Activated CD8-positive, alpha-beta T cell treated with anti-CD3 and anti-CD28 coated beads, Interleukin-2, amount 10 ng/mL, durations not matched to agents 7 days and 5 days (primary cell): ENCODE measurements at regions not wholly inside any gene's neighbourhood (a gene's known extent, or its start where the extent isn't known, plus 50 kb on each side); places are given as distances from the start of the nearest gene placed in this dataset.

Experiments used
- ATAC-seq: fragments of 150-1000 bp; cut with Tn5 transposase; one replicate; pipeline ENCODE4 v1.10.0; 2021; ENCODE audit warnings: moderate library complexity
- CTCF ChIA-PET: fragments of 350-600 bp; sonication (Branson Sonifier 250); formaldehyde crosslinking; loops from one replicate; lab custom pipeline; 2021; ENCODE audit warnings: antibody characterized with exemption; lab: Charles Lee
- POLR2A ChIA-PET: fragments of 350-600 bp; sonication (Branson Sonifier 250); formaldehyde crosslinking; loops from one replicate; lab custom pipeline; 2021; ENCODE audit warnings: antibody characterized with exemption; lab: Charles Lee
- DNase-seq: peaks from one replicate; pipeline ENCODE4 v3.0.0-alpha.2; 2020
- H3K27ac Mint-ChIP-seq: one replicate; pipeline ENCODE4 v1.8.0; 2021; ENCODE audit warnings: mild to moderate bottlenecking, mixed read lengths
- H3K27me3 Mint-ChIP-seq: one replicate; pipeline ENCODE4 v1.8.0; 2021; ENCODE audit warnings: low read depth, mixed read lengths
- H3K36me3 Mint-ChIP-seq: one replicate; pipeline ENCODE4 v1.8.0; 2021; ENCODE audit warnings: low read depth, mixed read lengths
- H3K4me1 Mint-ChIP-seq: one replicate; pipeline ENCODE4 v1.8.0; 2021; ENCODE audit warnings: low read depth, mixed read lengths
- H3K4me3 Mint-ChIP-seq: one replicate; pipeline ENCODE4 v1.8.0; 2021; ENCODE audit warnings: mild to moderate bottlenecking, mixed read lengths
- H3K9me3 Mint-ChIP-seq: one replicate; pipeline ENCODE4 v1.8.0; 2022; ENCODE audit warnings: mixed read lengths; ENCODE audit not compliant: insufficient read depth

- Mint-ChIP-seq H3K27me3 (peaks cover 12% of the 10 kb centered on the region), H3K9me3 (no peaks in the 10 kb centered on the region), H3K27ac (no peak overlapping the region), H3K4me1 (peaks cover 2% of the 10 kb centered on the region), H3K36me3 (no peaks in the 10 kb centered on the region), H3K4me3 (no peak overlapping the region)
- DNase-seq = no peak
- ChIA-PET POLR2A (no interaction called here), CTCF (interaction anchor here (0.7 to 1.4 kb wide), 2 partner anchors 690 to 713 kb away, joined by 3 to 4 read pairs; no protein-coding TSS in a partner anchor)
- ATAC-seq = no peak
Measured at GRCh38 chr12:105423237-105423636, 92.7 kb downstream of the C12orf75 start.

GRCh38 chr12:105423921-105424320 lies 93.4 kb downstream of the C12orf75 start:
- POLR2A ChIA-PET = no interaction called here
- Mint-ChIP-seq H3K4me1 (peaks cover 2% of the 10 kb centered on the region), H3K36me3 (no peaks in the 10 kb centered on the region), H3K27ac (no peak overlapping the region), H3K4me3 (no peak overlapping the region), H3K27me3 (peaks cover 17% of the 10 kb centered on the region), H3K9me3 (no peaks in the 10 kb centered on the region)
- ATAC-seq (no peak), DNase-seq (no peak)
- CTCF ChIA-PET = interaction anchor here (0.7 to 1.4 kb wide), 2 partner anchors 689 to 712 kb away, joined by 3 to 4 read pairs; no protein-coding TSS in a partner anchor

- DNase-seq = no peak
- Mint-ChIP-seq H3K36me3 (no peaks in the 10 kb centered on the region), H3K4me3 (no peak overlapping the region), H3K9me3 (no peaks in the 10 kb centered on the region), H3K27ac (no peak overlapping the region), H3K27me3 (peaks cover 19% of the 10 kb centered on the region), H3K4me1 (peaks cover 2% of the 10 kb centered on the region)
- no peak for ATAC-seq
- POLR2A ChIA-PET = no interaction called here
- CTCF ChIA-PET = no interaction called here
Measured at GRCh38 chr12:105425254-105426174, 95.0 kb downstream of the C12orf75 start.

- ChIA-PET POLR2A (no interaction called here), CTCF (no interaction called here)
- no peak overlapping the region for H3K27ac Mint-ChIP-seq
- H3K4me1 Mint-ChIP-seq = peaks cover 2% of the 10 kb centered on the region
- no peaks in the 10 kb centered on the region for H3K36me3 Mint-ChIP-seq
- no peaks in the 10 kb centered on the region for H3K9me3 Mint-ChIP-seq
- no peak for DNase-seq
- H3K4me3 Mint-ChIP-seq = no peak overlapping the region
- peaks cover 23% of the 10 kb centered on the region for H3K27me3 Mint-ChIP-seq
- no peak for ATAC-seq
Measured at GRCh38 chr12:105426766-105427165, 96.3 kb downstream of the C12orf75 start.

- Mint-ChIP-seq H3K9me3 (no peaks in the 10 kb centered on the region), H3K4me1 (peaks cover 2% of the 10 kb centered on the region), H3K27me3 (peaks cover 24% of the 10 kb centered on the region), H3K4me3 (no peak overlapping the region), H3K36me3 (no peaks in the 10 kb centered on the region), H3K27ac (no peak overlapping the region)
- DNase-seq (no peak), ATAC-seq (peak; percentile 58)
- ChIA-PET POLR2A (no interaction called here), CTCF (interaction anchor here (1.2 kb wide), 1 partner anchor 708 kb away, joined by 4 read pairs; no protein-coding TSS in a partner anchor)
Measured at GRCh38 chr12:105427883-105428282, 97.4 kb downstream of the C12orf75 start.

GRCh38 chr12:105428793-105429395 lies 98.4 kb downstream of the C12orf75 start:
- H3K27me3 Mint-ChIP-seq = peaks cover 24% of the 10 kb centered on the region
- no peak overlapping the region for H3K4me3 Mint-ChIP-seq
- POLR2A ChIA-PET = no interaction called here
- no peak overlapping the region for H3K27ac Mint-ChIP-seq
- H3K4me1 Mint-ChIP-seq = peaks cover 2% of the 10 kb centered on the region
- no peaks in the 10 kb centered on the region for H3K36me3 Mint-ChIP-seq
- CTCF ChIA-PET = no interaction called here
- no peaks in the 10 kb centered on the region for H3K9me3 Mint-ChIP-seq
- ATAC-seq = no peak
- no peak for DNase-seq

GRCh38 chr12:105429511-105429910 lies 99.0 kb downstream of the C12orf75 start:
- ChIA-PET POLR2A (no interaction called here), CTCF (no interaction called here)
- Mint-ChIP-seq H3K36me3 (no peaks in the 10 kb centered on the region), H3K4me3 (no peak overlapping the region), H3K9me3 (no peaks in the 10 kb centered on the region), H3K27ac (no peak overlapping the region), H3K27me3 (peaks cover 24% of the 10 kb centered on the region), H3K4me1 (peaks cover 2% of the 10 kb centered on the region)
- DNase-seq = no peak
- ATAC-seq = no peak

GRCh38 chr12:105431537-105432100 lies 101.1 kb downstream of the C12orf75 start:
- H3K4me1 Mint-ChIP-seq = peaks cover 2% of the 10 kb centered on the region
- DNase-seq = no peak
- no peak overlapping the region for H3K27ac Mint-ChIP-seq
- CTCF ChIA-PET = interaction anchor here (2.0 to 2.5 kb wide), 2 partner anchors 11 to 705 kb away, joined by 7 read pairs; no protein-coding TSS in a partner anchor
- POLR2A ChIA-PET = no interaction called here
- H3K27me3 Mint-ChIP-seq = peaks cover 33% of the 10 kb centered on the region
- no peak overlapping the region for H3K4me3 Mint-ChIP-seq
- no peaks in the 10 kb centered on the region for H3K9me3 Mint-ChIP-seq
- no peaks in the 10 kb centered on the region for H3K36me3 Mint-ChIP-seq
- ATAC-seq = no peak

GRCh38 chr12:105433804-105434203 lies 103.3 kb downstream of the C12orf75 start:
- H3K4me3 Mint-ChIP-seq = no peak overlapping the region
- H3K4me1 Mint-ChIP-seq = no peaks in the 10 kb centered on the region
- no peak overlapping the region for H3K27ac Mint-ChIP-seq
- DNase-seq (no peak), ATAC-seq (no peak)
- CTCF ChIA-PET = no interaction called here
- H3K27me3 Mint-ChIP-seq = peaks cover 24% of the 10 kb centered on the region
- POLR2A ChIA-PET = no interaction called here
- H3K36me3 Mint-ChIP-seq = no peaks in the 10 kb centered on the region
- no peaks in the 10 kb centered on the region for H3K9me3 Mint-ChIP-seq

GRCh38 chr12:105436636-105437035 lies 106.1 kb downstream of the C12orf75 start:
- Mint-ChIP-seq H3K4me3 (no peak overlapping the region), H3K36me3 (no peaks in the 10 kb centered on the region), H3K27me3 (peaks cover 24% of the 10 kb centered on the region), H3K4me1 (no peaks in the 10 kb centered on the region), H3K27ac (no peak overlapping the region), H3K9me3 (no peaks in the 10 kb centered on the region)
- ATAC-seq (no peak), DNase-seq (no peak)
- POLR2A ChIA-PET = no interaction called here
- CTCF ChIA-PET = no interaction called here

GRCh38 chr12:105440037-105440664 lies 109.7 kb downstream of the C12orf75 start:
- CTCF ChIA-PET = no interaction called here
- POLR2A ChIA-PET = no interaction called here
- DNase-seq (no peak), ATAC-seq (no peak)
- Mint-ChIP-seq H3K4me1 (no peaks in the 10 kb centered on the region), H3K36me3 (no peaks in the 10 kb centered on the region), H3K9me3 (no peaks in the 10 kb centered on the region), H3K27me3 (peaks cover 39% of the 10 kb centered on the region), H3K27ac (no peak overlapping the region), H3K4me3 (no peak overlapping the region)
